ENCODE measurements at regions not wholly inside any gene's neighbourhood (a gene's known extent, or its start where the extent isn't known, plus 50 kb on each side); places are given as distances from the start of the nearest gene placed in this dataset.

GRCh38 chr1:37284053-37284452, 190.3 kb upstream of the ZC3H12A start:
- DNase-seq: no peak

GRCh38 chr1:37286881-37287280, 187.5 kb upstream of the ZC3H12A start:
- no peak for DNase-seq

- DNase-seq: no peak
Observed at GRCh38 chr1:37288900-37289299, 185.5 kb upstream of the ZC3H12A start.

- no peak for DNase-seq
Observed at GRCh38 chr1:37290718-37291117, 183.7 kb upstream of the ZC3H12A start.

GRCh38 chr1:37292789-37293188, 181.6 kb upstream of the ZC3H12A start:
- no peak for DNase-seq

GRCh38 chr1:37294096-37294495, 180.3 kb upstream of the ZC3H12A start:
- DNase-seq: no peak

GRCh38 chr1:37294529-37294928, 179.9 kb upstream of the ZC3H12A start:
- DNase-seq: no peak

GRCh38 chr1:37298769-37299168, 175.6 kb upstream of the ZC3H12A start:
- DNase-seq: no peak

GRCh38 chr1:37299216-37299615, 175.2 kb upstream of the ZC3H12A start:
- no peak for DNase-seq

GRCh38 chr1:37303884-37304574, 170.4 kb upstream of the ZC3H12A start:
- DNase-seq: no peak

- DNase-seq: no peak
Observed at GRCh38 chr1:37305108-37305507, 169.3 kb upstream of the ZC3H12A start.

- no peak for DNase-seq
Observed at GRCh38 chr1:37305841-37306240, 168.5 kb upstream of the ZC3H12A start.

- DNase-seq: no peak
Observed at GRCh38 chr1:37306461-37306860, 167.9 kb upstream of the ZC3H12A start.

GRCh38 chr1:37306871-37307270, 167.5 kb upstream of the ZC3H12A start:
- no peak for DNase-seq

- no peak for DNase-seq
Observed at GRCh38 chr1:37308031-37308960, 166.1 kb upstream of the ZC3H12A start.

- DNase-seq: no peak
Observed at GRCh38 chr1:37309574-37309973, 164.8 kb upstream of the ZC3H12A start.

- no peak for DNase-seq
Observed at GRCh38 chr1:37310064-37310463, 164.3 kb upstream of the ZC3H12A start.

GRCh38 chr1:37315371-37315846, 159.0 kb upstream of the ZC3H12A start:
- no peak for DNase-seq

GRCh38 chr1:37317870-37318467, 156.4 kb upstream of the ZC3H12A start:
- peak; percentile 4 for DNase-seq

GRCh38 chr1:37318490-37318889, 155.9 kb upstream of the ZC3H12A start:
- no peak for DNase-seq

GRCh38 chr1:37319284-37319683, 155.1 kb upstream of the ZC3H12A start:
- no peak for DNase-seq

- DNase-seq: peak; percentile 0
Observed at GRCh38 chr1:37323486-37324377, 150.6 kb upstream of the ZC3H12A start.

GRCh38 chr1:37325010-37325409, 149.4 kb upstream of the ZC3H12A start:
- no peak for DNase-seq
